HG02938 (cell line): ENCODE measurements at regions not wholly inside any gene's neighbourhood (a gene's known extent, or its start where the extent isn't known, plus 50 kb on each side); places are given as distances from the start of the nearest gene placed in this dataset.

ENCODE experiments used
- ATAC-seq: cut with Tn5 transposase; IDR thresholded peaks from one replicate; pipeline ENCODE4 v1.9.1; 2021; ENCODE audit warnings: mild to moderate bottlenecking, moderate library complexity; ENCODE audit not compliant: unreplicated experiment

DNA sequence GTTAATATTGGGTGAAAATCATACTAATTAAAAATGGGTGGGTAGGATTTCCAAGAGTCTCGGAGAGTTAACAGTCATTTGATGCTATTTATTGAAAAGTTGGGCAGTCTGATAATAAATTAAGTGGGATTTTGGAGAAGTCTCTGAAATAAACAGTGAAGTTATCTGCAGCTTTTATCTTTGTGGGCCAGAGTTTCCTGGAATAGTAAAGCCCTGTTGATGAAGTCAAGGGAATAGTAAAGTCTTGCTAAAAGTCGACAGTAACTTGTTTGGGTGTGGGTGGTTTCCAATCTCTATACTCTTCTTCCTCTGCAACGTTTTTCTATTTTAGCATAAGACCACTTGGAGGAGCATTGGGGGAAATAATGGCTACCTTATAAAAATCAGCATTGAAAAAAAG lies 493.6 kb downstream of the EPM2A start:
- no peak for ATAC-seq

DNA sequence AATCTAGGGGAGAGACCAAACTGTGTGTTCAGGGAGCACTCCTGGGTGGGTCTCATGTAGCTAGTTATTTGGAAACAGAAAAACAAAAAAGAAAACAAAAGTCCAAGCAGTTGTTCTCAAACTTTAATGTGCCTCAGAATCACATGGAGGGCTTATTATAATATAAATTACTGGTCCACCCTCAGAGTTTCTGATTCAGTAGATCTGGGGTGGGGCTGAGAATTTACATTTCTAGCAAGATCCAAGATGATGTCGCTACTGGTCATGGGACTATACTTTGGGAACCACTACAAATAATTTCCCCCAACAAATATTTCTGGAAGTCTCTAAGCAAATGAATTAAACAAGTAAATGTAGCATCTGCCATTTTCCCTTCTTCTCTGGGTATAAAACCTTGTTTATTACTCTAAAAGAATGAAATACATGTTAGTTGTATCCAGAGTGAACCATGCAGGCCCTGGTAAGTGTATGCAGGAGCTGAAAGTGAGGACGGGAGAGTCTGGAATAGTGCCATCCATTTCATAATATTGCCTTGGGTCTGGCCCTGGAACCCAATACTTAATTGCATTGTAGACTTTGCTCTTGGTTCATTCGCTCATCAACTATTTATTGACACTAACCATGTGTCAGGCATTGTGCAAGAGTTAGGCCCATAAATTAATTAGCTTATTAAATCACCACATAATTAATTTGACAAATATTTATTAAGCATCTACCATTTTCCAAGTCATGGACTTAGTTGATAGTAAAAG lies 490.8 kb downstream of the EPM2A start:
- no peak for ATAC-seq

- ATAC-seq, result no peak
Measured at GRCh38 chr6:145245119-145245518, 490.2 kb downstream of the EPM2A start.

- ATAC-seq, result no peak
Measured at GRCh38 chr6:145247692-145248419, 487.5 kb downstream of the EPM2A start.

DNA sequence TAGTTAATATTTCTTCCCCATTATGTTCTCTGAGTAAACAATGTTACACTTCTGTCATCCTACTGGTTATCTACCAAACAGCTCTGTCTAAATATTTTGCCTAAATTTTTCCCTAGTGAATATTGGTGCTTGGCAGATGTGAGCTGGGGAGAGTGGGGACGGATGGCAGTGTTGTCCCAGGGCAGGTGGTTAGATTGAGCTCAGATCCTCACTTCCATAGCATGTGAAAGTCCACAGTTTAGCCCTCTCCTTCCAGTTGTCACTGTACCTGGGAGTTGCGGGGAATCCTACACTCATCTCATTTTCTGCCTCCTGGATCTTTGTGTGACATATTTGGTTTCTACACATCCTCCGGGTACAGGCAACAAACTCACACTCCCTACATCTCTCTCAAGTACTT lies 484.9 kb downstream of the EPM2A start:
- no peak for ATAC-seq

DNA sequence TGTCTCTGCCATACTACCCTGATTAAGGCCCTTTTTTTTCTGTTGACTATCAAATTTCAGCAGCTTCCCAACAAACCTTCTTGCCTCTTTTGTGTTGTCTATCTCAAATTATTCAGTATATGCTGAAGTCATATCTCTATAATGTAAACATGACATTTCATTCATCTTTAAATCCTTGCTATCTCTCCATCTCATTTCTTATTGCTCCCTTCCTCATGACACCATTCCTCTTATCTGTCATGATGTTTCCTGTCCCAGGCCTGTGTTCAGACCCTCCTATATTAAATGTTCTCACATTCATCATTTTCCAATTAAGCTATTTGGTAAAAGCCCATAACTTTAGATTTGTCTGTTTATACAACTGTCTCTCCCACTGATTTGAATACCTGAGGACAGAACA lies 482.6 kb downstream of the EPM2A start:
- no peak for ATAC-seq

DNA sequence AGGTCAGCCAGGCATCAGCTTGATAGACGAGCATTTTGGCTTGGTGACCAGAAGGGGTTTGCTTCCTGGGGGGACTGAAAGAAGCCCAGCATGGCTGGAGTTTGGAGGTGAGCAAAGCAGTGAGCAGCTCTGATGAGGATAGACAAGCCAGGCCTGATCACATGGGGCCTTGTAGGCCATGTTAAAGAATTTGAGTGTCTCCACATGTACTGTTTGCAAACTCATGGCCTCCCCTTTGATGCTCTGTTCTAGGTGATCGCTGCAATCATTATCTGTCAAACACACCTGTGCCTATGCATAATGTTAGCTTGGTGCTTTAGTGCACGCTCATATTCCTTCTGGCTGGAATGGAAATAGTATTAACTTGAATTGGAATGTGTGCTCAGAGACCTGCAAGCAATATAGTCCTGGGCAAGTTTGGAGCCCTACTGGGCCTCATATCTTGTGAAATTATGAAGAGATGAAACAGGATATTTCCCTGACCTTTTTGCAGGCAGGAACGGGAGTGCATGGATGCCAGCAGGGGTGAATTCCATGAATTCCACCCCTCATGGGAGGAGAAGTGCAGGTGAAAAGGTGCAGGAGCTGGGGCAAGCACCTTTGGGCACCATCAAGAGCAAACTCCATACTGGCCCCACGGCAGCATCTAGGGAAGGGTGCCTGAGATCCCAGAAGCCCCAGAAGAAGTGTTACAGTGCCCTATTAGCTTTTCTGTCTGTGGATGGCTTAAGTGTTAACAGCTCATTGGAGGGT lies 480.5 kb downstream of the EPM2A start:
- ATAC-seq, result no peak

DNA sequence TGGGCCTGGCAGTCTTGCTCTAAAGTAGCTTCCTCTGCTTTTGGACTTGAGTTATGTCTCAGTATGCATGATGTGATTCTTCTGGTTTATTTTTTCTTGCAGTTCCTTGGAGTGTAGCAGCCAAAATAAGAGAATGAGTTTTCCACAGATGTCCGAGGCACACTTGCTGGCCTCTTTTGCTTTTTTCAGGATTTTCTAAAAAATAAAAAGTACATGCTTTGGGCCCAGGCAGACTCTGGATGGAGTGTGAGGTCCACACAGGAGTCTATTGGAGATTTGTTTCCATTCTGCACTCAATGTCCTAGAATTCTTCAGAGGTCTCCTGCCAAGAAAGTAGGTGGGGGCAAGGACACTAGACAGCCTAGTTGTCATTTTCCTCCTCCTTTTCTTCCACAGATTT lies 477.6 kb downstream of the EPM2A start:
- ATAC-seq, result no peak

DNA sequence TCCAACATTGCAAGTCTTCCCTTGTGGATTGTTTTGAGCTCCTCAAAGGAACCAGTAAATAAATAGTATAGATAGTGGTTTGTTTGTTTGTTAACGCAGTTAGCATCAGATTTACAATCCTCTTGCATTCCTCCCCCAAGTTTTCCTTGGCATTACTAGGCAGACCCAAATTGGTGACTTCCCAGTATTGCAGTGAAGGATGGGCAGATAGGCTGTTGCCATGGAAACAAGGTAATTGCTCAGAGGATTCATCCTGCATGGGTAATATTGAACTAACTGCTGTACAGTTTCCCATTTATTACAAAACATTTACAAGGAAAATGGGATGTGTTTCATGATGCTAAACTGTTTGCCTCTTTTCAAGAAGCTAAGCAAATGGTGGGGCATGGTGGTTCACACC lies 477.2 kb downstream of the EPM2A start:
- no peak for ATAC-seq

DNA sequence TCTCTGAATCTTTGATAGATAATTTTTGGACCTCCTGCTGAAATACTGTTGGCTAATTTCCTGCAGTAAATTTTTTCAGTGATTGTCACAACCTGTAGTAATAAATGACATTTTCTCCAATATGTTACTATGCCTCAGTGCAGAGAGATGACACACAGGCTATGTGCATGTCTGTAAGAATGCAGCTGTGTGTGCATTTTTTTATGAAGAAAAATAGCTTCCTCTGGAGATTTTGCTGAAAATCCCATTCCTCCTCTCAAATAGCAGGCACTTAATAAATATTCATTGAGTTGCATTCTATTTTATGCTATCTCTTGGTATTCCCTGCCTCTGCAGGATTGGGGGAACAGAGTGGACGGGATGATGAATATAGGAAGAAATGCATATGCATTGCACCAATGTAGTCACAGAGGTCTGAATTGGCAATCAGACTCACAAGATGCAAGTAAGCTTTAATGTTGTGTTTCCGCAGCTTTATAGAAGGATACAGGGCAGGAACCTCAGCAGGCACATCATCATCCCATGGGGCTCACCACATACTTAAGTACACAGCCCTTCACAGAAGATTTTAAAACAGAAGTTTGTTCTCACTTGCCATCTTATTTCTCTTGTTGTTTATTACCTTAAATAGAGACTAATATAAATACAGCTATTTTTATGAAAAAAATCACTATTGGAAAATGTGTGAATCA lies 474.7 kb downstream of the EPM2A start:
- ATAC-seq, result no peak

DNA sequence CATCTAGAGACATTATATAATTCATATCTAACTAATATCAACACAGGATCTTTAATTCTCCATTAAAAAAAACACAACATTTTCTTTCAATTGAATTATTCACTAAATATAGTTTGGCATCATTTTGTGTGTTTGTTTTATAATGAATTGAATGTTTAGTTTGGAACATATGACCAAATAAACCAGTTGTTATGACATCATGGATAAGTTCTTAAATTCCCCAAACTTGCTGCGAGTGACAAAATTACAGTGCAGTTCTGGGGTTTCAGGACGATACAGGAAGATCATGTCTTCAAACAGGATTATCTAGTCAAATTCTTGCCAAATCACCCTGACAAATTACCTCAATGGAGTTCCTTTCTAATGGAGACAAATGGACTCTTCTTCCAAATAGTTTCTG lies 473.6 kb downstream of the EPM2A start:
- ATAC-seq, result no peak

DNA sequence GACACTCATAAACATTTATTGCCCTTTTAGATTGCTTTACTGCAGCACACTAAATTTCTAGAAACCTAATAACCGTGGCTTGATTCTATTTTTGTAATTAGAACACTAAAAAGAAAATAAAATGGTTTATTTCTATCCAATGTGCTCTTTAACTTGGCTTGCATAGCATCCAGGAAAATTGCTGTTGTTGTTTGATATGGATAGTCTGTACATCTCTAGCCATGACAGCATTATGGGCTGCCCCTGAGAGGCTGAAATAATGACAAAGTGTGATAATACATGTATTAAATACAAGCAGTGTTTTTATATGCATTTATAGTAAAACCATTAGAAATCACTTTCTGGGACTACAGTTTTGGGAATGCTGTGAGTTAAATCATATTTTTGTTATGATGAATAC lies 472.5 kb downstream of the EPM2A start:
- ATAC-seq, result no peak

GRCh38 chr6:145263778-145264211 lies 471.5 kb downstream of the EPM2A start:
- no peak for ATAC-seq

- no peak for ATAC-seq
Measured at GRCh38 chr6:145266432-145267075, 468.8 kb downstream of the EPM2A start.

DNA sequence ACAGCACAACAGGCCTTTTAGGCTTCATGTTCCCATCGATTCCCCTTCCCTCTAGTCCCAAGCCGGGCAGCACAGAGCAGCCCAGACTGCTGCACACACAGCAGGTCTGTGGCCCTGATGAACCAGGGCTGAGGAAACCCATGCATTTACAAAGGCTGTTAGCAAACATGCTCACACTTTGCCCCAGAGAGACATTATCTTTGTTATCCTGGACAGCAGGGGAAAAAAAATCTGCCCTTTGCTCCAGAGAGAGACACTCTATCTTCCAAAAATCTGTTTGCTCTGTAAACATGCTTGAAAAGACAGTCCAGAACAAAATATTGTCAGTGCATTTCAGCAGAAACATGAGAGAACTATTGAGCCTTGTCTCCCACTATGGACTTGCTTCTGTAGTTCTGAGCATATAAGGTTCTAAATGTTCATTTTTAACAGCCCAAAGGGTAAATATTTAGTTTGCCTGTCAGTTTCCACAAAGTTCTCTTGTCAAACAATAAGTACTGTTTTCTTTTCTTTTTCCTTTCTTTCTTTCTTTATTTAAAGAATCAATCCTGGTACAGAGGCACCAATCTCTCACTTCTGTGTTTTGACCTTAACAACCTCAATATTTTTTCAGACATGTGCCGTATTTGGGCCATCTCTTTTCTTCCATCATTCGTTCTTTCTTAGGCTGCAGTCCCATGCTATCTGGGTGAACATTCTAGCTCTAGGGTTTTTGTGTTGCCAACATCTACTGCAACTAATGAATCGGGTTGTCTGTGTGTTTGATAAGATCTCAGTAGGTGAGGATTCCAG lies 468.0 kb downstream of the EPM2A start:
- no peak for ATAC-seq

DNA sequence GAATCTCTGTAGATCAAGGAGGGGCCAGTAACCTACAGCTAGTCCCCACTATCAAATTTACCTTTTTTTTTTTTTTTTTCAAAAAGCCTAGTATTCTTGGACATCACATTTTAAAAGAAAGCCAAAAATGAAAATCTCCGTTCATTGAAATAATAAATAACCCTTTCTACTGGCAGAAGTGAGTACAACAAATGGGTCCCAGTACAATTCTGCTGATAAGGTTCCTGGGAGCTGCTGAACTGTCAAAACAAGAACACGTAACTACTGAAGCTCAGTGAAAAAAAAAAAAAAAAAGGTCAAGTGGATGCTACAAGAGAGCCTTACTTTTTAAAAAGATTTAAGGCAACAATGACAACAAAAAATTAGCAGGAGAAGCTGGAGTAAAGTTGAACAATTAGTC lies 464.9 kb downstream of the EPM2A start:
- no peak for ATAC-seq

GRCh38 chr6:145271040-145271439 lies 464.3 kb downstream of the EPM2A start:
- ATAC-seq, result no peak

DNA sequence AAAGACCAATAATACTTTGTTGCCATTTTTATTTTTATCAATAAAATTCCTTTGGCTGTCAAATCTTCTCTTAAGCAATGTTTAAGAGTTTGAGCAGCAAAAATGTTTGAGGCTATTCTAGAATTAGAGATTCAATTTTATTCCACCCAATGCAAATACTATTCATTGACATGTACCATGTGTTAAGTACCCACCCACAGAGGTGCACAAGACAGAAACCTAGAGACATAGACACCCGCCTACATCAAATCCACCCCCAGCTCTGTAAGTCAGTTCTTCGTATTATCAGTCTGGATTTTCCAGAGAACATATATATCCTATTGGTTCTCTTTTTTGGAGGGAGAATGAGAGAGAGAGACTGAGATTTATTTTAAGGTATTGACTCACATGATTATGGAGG lies 463.7 kb downstream of the EPM2A start:
- ATAC-seq, result no peak

DNA sequence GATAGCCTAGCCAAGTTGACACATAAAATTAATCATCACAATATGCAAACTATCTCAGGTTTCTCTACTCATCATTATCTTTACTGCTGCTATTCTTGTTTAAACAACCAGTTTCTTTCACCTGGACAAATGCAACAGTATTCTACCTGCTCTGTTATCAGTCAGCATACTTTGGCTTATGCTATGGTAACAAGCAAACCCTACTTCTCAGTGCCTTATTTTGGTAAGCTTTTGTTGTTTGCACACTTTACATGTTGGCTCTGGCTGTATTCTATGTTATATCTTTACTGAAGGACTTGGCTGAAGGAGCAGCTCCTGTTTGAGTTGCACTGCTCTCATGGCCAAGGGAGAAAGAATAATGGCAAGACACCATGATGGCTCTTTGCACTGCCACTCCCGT lies 463.1 kb downstream of the EPM2A start:
- ATAC-seq, result no peak

- ATAC-seq, result no peak
Measured at GRCh38 chr6:145273136-145273535, 462.2 kb downstream of the EPM2A start.
